ENCODE measurements at regions not wholly inside any gene's neighbourhood (a gene's known extent, or its start where the extent isn't known, plus 50 kb on each side); places are given as distances from the start of the nearest gene placed in this dataset.

DNA sequence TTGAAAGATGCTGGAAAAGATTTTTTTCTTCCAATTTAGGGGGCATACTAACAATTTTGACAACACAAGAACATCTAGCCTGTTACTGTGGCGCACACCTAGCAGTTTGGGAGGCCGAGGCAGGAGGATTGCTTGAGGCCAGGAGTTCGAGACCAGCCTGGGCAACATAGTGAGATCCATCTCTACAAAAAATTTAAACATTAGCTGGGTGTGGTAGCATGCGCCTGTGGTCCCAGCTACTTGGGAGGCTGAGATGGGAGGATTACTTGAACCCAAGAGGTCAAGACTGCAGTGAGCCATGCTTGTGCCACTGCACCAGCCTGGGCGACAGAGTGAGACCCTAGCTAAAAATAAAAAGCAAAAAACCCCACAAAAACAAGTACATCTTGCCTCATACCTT is 168.8 kb downstream of the TANC2 start (continued):
- TF ChIP-seq HNRNPL (IDR thresholded peaks at IDR 0.05; ENCODE audit: low read depth, low read length) (no peak), TAL1 (IDR thresholded peaks at IDR 0.05) (no peak), LARP7 (IDR thresholded peaks at IDR 0.05) (no peak)
- TF ChIP-seq, protein P1, sequence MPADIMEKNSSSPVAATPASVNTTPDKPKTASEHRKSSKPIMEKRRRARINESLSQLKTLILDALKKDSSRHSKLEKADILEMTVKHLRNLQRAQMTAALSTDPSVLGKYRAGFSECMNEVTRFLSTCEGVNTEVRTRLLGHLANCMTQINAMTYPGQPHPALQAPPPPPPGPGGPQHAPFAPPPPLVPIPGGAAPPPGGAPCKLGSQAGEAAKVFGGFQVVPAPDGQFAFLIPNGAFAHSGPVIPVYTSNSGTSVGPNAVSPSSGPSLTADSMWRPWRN (IDR thresholded peaks at IDR 0.05; ENCODE audit: low read depth) = no peak

DNA sequence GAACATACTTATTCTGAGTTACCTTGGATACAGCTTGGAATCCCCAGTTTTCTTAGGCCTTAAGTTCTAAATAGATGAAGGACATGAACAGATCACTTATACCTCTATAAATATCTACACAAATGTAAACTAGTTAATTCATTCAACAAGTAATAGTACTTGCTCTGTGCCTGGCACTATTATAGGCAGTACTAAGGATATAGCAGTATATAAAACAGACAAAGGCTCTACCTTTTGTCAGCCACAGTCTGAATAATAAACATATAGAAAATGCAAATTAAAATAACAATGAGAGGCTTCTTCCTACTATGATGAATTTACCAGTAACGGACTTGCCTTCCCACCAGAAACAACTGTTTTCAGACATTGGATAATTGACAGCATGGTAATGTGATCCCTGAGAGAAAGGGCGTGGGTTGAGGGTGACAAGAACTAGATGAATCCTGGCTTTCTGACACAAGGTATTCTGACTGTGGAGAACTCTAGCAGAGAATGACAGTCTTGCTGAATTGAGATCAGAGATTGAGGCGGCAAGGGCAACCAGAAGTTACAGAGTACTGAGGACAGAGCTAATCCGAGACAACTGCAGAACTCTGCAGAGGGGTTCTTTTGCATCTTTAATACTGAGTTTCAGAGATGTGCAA is 170.5 kb downstream of the TANC2 start:
- H3K79me2 ChIP-seq (ENCODE audit: control insufficient read depth, insufficient read depth, low read length) = no peaks in the 10 kb centered on the region
- TF ChIP-seq NONO (IDR thresholded peaks at IDR 0.05; ENCODE audit: low read depth in 2 of 2, low read length in 1 of 2) (no peak), C11orf30 (IDR thresholded peaks at IDR 0.05; ENCODE audit: low read depth) (no peak), ZNF140 (CRISPR knock-in tag; IDR thresholded peaks at IDR 0.05) (no peak), NEUROD1 (IDR thresholded peaks at IDR 0.05; ENCODE audit: borderline replicate concordance, low read depth, low read length, partially characterized antibody) (no peak), ZFP30 (CRISPR knock-in tag; IDR thresholded peaks at IDR 0.05; ENCODE audit: borderline replicate concordance) (no peak)
- TF ChIP-seq, protein P2, sequence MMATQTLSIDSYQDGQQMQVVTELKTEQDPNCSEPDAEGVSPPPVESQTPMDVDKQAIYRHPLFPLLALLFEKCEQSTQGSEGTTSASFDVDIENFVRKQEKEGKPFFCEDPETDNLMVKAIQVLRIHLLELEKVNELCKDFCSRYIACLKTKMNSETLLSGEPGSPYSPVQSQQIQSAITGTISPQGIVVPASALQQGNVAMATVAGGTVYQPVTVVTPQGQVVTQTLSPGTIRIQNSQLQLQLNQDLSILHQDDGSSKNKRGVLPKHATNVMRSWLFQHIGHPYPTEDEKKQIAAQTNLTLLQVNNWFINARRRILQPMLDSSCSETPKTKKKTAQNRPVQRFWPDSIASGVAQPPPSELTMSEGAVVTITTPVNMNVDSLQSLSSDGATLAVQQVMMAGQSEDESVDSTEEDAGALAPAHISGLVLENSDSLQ (IDR thresholded peaks at IDR 0.05) = peak; percentile 50
- ATAC-seq (no peak), DNase-seq (ENCODE audit: extremely low read depth in 1 of 4, low spot score in 3 of 4) (no peak), FAIRE-seq (no peak)
- H3K27me3 ChIP-seq (ENCODE audit: control insufficient read depth in 2 of 2, insufficient read depth in 2 of 2, low read length in 2 of 2) = no peaks in the 10 kb centered on the region
- no peaks in the 10 kb centered on the region for H4K20me1 ChIP-seq (replicated peaks; ENCODE audit: control insufficient read depth, insufficient read depth, low read length)
- no TSS peak for BruUV-seq (replicated peaks)
- ChIA-PET CTCF (ENCODE audit: low intra/inter-chr PET ratio) (no interaction called here), POLR2A (no interaction called here)
- H3K4me2 ChIP-seq (ENCODE audit: insufficient read depth, low read length) = no peak overlapping the region
- no peaks in the 10 kb centered on the region for H3K9me1 ChIP-seq (ENCODE audit: control insufficient read depth, insufficient read depth, low read length)
- H3K27ac ChIP-seq (ENCODE audit: extremely low read depth, low read depth, low read length) = no peak overlapping the region
- H3K4me1 ChIP-seq (replicated peaks in 1 of 2; ENCODE audit: control insufficient read depth in 2 of 2, insufficient read depth in 2 of 2, low read length in 2 of 2) = no peaks in the 10 kb centered on the region
- intact Hi-C loops (cut with micrococcal nuclease) (no loop called here), in situ Hi-C loops (cut with MboI) (no loop called here)
- 19% methylated on average over 4 of the region's 4 CpGs for WGBS (ENCODE audit: insufficient coverage, low coverage, missing lambda C conversion rate)
- H3K4me3 ChIP-seq = no peak overlapping the region
- H3K36me3 ChIP-seq (ENCODE audit: control insufficient read depth, insufficient read depth, low read length) = no peaks in the 10 kb centered on the region
- no peaks in the 10 kb centered on the region for H3K9me3 ChIP-seq (replicated peaks; ENCODE audit: control insufficient read depth, insufficient read depth, low read depth, low read length)
- H3K9ac ChIP-seq (ENCODE audit: insufficient read depth in 1 of 2, low read depth in 2 of 2, low read length in 2 of 2) = no peak overlapping the region
- H2AFZ ChIP-seq (ENCODE audit: low read depth, low read length) = no peak overlapping the region
